ENCODE measurements at regions not wholly inside any gene's neighbourhood (a gene's known extent, or its start where the extent isn't known, plus 50 kb on each side); places are given as distances from the start of the nearest gene placed in this dataset.

GRCh38 chr2:133705287-133705686 is 137.0 kb upstream of the NCKAP5 start:
- TF ChIP-seq POLR2A (IDR thresholded peaks at IDR 0.05) (no peak), CTCF (IDR thresholded peaks at IDR 0.05) (no peak)
